ENCODE measurements at regions not wholly inside any gene's neighbourhood (a gene's known extent, or its start where the extent isn't known, plus 50 kb on each side); places are given as distances from the start of the nearest gene placed in this dataset.
"Not testable (repeated sequence)": the region's sequence is repeated elsewhere in the genome, so short reads cannot be mapped to it uniquely, and the experiment has no call there.

- peaks cover 0 to 2% of the 10 kb centered on the region in 2 donors for H3K9me3 Mint-ChIP-seq
- H3K27me3 Mint-ChIP-seq, result no peaks in the 10 kb centered on the region
- no peak for DNase-seq
- ATAC-seq (replicated peaks), result no peak
- peaks cover 0 to 3% of the 10 kb centered on the region in 2 donors for H3K36me3 Mint-ChIP-seq
- H3K4me3 Mint-ChIP-seq, result no peak overlapping the region
- H3K4me1 Mint-ChIP-seq, result no peaks in the 10 kb centered on the region
- no peak overlapping the region for H3K27ac Mint-ChIP-seq
Observed at GRCh38 chr4:42778349-42778748, 114.2 kb upstream of the GRXCR1 start.

- Mint-ChIP-seq H3K4me3 (no peak overlapping the region), H3K9me3 (no peaks in the 10 kb centered on the region), H3K36me3 (no peaks in the 10 kb centered on the region), H3K27me3 (peaks cover 8 to 16% of the 10 kb centered on the region in 2 donors), H3K27ac (no peak overlapping the region), H3K4me1 (no peaks in the 10 kb centered on the region)
- DNase-seq, result no peak
- no peak for ATAC-seq (replicated peaks)
Observed at GRCh38 chr4:42768125-42768748, 111.3 kb upstream of the ATP8A1 start.

DNA sequence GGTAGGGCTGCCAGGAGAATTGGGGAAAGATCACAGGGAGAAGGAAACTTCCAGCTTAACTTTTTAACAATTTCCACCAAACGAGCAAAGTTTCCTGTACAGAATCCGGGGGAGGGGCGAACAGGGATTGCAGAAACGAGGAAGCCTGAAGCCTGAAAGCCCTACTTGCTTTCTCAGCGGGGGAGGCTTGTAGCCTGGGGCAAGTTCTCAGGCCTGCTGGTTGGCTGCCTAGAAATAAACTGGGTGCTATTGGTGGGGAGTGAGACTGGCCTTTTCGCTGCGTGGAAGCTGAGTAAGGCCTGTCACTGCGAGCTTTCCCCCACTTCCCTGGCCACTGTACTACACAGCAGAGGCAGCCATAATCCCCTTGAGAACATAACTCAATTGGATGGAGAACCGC lies 110.8 kb upstream of the ATP8A1 start:
- no peak for DNase-seq
- H3K27me3 Mint-ChIP-seq, result peaks cover 8 to 16% of the 10 kb centered on the region in 2 donors
- no peak overlapping the region for H3K27ac Mint-ChIP-seq
- no peak overlapping the region for H3K4me3 Mint-ChIP-seq
- H3K4me1 Mint-ChIP-seq, result no peaks in the 10 kb centered on the region
- H3K9me3 Mint-ChIP-seq, result no peaks in the 10 kb centered on the region
- H3K36me3 Mint-ChIP-seq, result no peaks in the 10 kb centered on the region
- no peak for ATAC-seq (replicated peaks)

- ATAC-seq (replicated peaks), result no peak
- Mint-ChIP-seq H3K27me3 (peaks cover 4 to 9% of the 10 kb centered on the region in 2 donors), H3K27ac (no peak overlapping the region)
Observed at GRCh38 chr4:42761804-42762203, 104.9 kb upstream of the ATP8A1 start.

GRCh38 chr4:42754965-42755364 lies 98.1 kb upstream of the ATP8A1 start:
- H3K4me3 Mint-ChIP-seq; ATAC-seq (replicated peaks); H3K36me3 Mint-ChIP-seq; H3K9me3 Mint-ChIP-seq; H3K27ac Mint-ChIP-seq; H3K4me1 Mint-ChIP-seq; DNase-seq: not testable (repeated sequence)
- peaks cover 8 to 18% of the 10 kb centered on the region in 2 donors for H3K27me3 Mint-ChIP-seq

More at GRCh38 chr4:42761804-42762203, 104.9 kb upstream of the ATP8A1 start:
- Mint-ChIP-seq H3K9me3 (no peaks in the 10 kb centered on the region), H3K4me1 (no peaks in the 10 kb centered on the region), H3K4me3 (no peak overlapping the region), H3K36me3 (no peaks in the 10 kb centered on the region)
- no peak for DNase-seq

- ATAC-seq (replicated peaks) (no peak), DNase-seq (no peak)
- H3K4me1 Mint-ChIP-seq, result peaks cover 1 to 6% of the 10 kb centered on the region in 2 donors
- no peaks in the 10 kb centered on the region for H3K36me3 Mint-ChIP-seq
- no peak overlapping the region for H3K4me3 Mint-ChIP-seq
- H3K27me3 Mint-ChIP-seq, result peaks cover 4 to 14% of the 10 kb centered on the region in 2 donors
- no peak overlapping the region for H3K27ac Mint-ChIP-seq
- H3K9me3 Mint-ChIP-seq, result no peaks in the 10 kb centered on the region
Observed at GRCh38 chr4:42751587-42751986, 94.7 kb upstream of the ATP8A1 start.

DNA sequence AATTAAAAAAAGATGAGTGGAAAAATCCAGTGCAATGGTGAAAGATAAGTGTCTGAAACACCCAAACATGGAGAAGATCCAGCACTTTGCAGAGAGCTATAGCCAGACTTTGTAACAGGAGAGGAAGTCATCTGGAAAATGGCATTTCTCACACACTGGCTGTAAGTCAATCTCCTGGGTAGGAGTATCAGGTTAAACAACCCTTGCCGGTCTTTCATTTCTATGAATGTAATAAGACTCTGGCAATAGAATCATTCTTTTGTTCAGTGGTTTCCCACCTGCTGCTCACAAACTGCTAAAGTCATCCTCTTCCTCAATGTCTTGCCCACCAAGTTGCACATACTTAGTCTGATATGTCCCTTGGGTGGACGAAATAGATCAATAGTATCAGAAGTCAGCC lies 94.0 kb upstream of the ATP8A1 start:
- no peak overlapping the region for H3K4me3 Mint-ChIP-seq
- peaks cover 0 to 2% of the 10 kb centered on the region in 2 donors for H3K9me3 Mint-ChIP-seq
- H3K4me1 Mint-ChIP-seq, result peaks cover 1 to 6% of the 10 kb centered on the region in 2 donors
- no peaks in the 10 kb centered on the region for H3K36me3 Mint-ChIP-seq
- H3K27ac Mint-ChIP-seq, result no peak overlapping the region
- ATAC-seq (replicated peaks), result no peak
- DNase-seq, result no peak
- peaks cover 0 to 12% of the 10 kb centered on the region in 2 donors for H3K27me3 Mint-ChIP-seq

GRCh38 chr4:42750091-42750490 lies 93.2 kb upstream of the ATP8A1 start:
- Mint-ChIP-seq H3K36me3 (no peaks in the 10 kb centered on the region), H3K9me3 (peaks cover 5% of the 10 kb centered on the region in 2 donors), H3K27me3 (peaks cover 0 to 4% of the 10 kb centered on the region in 2 donors), H3K27ac (no peak overlapping the region), H3K4me1 (peaks cover 1 to 6% of the 10 kb centered on the region in 2 donors), H3K4me3 (no peak overlapping the region)
- ATAC-seq (replicated peaks) (peak; percentile 76 to 87), DNase-seq (no peak)

DNA sequence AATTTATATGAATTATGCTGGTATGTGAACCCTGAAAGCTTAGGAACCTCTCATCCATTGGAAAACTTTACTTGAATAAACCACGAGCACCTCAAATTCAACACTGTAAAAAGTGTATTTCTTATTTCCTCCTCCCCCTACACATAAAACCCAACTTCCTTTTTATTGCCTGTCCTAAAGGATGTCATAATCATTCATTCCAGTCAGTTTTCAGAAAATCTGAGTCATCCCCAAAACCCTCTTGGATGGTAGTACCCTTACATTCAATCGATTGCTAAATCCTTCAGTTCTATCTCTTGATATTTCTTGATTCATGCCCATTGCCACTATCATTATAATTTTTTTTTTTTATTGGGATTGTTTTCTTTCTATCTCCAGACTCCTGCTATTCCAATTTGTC lies 91.1 kb upstream of the ATP8A1 start:
- Mint-ChIP-seq H3K36me3 (no peaks in the 10 kb centered on the region), H3K4me3 (no peak overlapping the region), H3K9me3 (peaks cover 5 to 8% of the 10 kb centered on the region in 2 donors), H3K27me3 (no peaks in the 10 kb centered on the region), H3K27ac (no peak overlapping the region), H3K4me1 (peaks cover 1 to 6% of the 10 kb centered on the region in 2 donors)
- DNase-seq, result no peak
- ATAC-seq (replicated peaks), result no peak

DNA sequence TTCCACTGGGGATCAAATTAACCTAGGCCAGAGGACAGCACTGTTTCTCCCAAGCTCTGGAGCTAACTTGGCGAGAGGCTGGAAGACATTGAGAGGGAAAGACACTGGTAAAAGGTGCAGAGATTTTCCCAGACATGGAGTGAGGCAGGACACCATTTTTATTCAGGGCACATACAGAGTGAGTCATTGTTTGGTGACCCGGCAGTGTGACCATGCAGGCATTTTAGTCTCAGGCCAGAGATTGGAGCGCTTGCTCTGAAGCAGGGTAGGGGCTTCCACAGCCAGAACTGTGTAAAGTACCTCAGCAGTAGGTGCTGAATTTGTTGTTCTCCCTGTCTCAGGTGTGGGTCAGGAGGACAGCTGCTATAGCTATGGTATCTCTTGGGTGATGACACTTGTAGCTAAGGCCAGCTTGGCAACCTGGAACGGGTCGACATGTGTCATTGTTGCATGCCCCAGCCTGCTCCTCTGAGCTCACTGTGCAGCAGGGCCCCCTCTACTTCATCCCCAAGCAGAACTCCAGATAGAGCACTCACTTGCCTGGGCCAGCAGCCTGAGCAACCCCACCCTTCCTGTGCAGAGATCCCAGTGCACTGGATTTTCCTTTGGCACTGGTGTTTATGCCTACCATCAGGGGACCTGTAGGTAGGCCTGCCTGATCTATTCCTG lies 79.8 kb upstream of the ATP8A1 start:
- H3K27me3 Mint-ChIP-seq, result peaks cover 0 to 3% of the 10 kb centered on the region in 2 donors
- no peak for DNase-seq
- ATAC-seq (replicated peaks), result no peak
- no peak overlapping the region for H3K27ac Mint-ChIP-seq
- H3K4me1 Mint-ChIP-seq, result peaks cover 0 to 4% of the 10 kb centered on the region in 2 donors
- H3K9me3 Mint-ChIP-seq, result peaks cover 9 to 20% of the 10 kb centered on the region in 2 donors
- peaks cover 2 to 7% of the 10 kb centered on the region in 2 donors for H3K36me3 Mint-ChIP-seq
- no peak overlapping the region for H3K4me3 Mint-ChIP-seq

GRCh38 chr4:42733380-42733779 lies 76.5 kb upstream of the ATP8A1 start:
- peaks cover 0 to 1% of the 10 kb centered on the region in 2 donors for H3K36me3 Mint-ChIP-seq
- no peak overlapping the region for H3K27ac Mint-ChIP-seq
- peaks cover 0 to 4% of the 10 kb centered on the region in 2 donors for H3K4me1 Mint-ChIP-seq
- no peak for ATAC-seq (replicated peaks)
- H3K27me3 Mint-ChIP-seq, result peaks cover 0 to 3% of the 10 kb centered on the region in 2 donors
- H3K4me3 Mint-ChIP-seq, result no peak overlapping the region
- peaks cover under 1 to 7% of the 10 kb centered on the region in 2 donors for H3K9me3 Mint-ChIP-seq
- no peak for DNase-seq

DNA sequence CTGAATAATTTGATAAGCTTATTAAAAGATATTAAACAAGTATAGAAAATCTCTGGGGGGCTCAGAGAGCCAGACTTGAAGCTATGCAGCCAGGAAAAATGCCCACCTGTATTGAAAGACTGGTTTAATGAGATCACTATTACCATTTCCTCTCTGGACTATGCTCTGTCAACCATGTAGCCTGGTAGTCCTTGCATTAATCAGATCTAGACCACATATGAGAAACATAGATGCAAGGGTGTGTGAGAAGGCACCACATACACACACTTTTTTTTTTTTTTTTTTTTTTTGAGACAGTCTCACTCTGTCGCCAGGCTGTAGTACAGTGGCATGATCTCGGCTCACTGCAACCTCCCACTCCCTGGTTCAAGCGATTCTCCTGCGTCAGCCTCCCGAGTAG lies 75.9 kb upstream of the ATP8A1 start:
- peak; percentile 58 to 69 for ATAC-seq (replicated peaks)
- no peak overlapping the region for H3K27ac Mint-ChIP-seq
- no peak overlapping the region for H3K4me3 Mint-ChIP-seq
- peaks cover 0 to 4% of the 10 kb centered on the region in 2 donors for H3K4me1 Mint-ChIP-seq
- H3K9me3 Mint-ChIP-seq, result peaks cover 0 to 7% of the 10 kb centered on the region in 2 donors
- H3K27me3 Mint-ChIP-seq, result peaks cover 0 to 3% of the 10 kb centered on the region in 2 donors
- DNase-seq, result no peak
- H3K36me3 Mint-ChIP-seq, result peaks cover 0 to 1% of the 10 kb centered on the region in 2 donors

DNA sequence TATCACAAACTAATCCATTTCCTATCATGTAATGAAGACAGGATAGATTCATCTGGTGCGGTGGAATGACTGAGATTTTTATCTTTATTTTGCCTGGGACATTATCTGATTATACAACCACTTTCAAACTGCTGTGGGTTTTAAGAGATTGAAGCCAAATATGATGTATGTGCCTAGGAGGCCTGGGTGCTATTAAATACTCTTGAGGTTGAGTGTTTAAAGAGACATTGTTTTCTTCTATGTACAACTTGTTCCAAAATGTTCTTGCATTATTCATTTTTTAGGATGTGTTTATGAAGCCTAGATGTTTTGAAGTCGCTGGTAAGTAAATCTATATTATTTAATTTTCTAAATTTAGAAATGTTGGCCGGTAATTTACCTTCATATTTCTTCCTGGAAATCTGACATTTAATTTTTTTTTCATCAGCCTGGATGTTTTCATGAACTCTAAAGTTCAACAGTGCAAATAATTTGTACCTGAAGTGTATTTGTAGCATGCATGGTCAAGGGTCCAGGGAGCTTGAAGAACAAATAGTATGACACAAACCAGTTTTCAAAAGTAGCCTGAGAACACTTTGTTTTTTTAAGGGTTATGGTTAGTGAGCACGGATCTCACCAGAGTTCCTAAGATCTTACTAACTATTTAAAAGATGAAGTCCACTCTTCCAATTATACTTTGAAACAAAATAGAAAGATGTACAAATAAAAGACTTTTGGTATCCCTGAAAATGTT lies 72.8 kb upstream of the ATP8A1 start:
- H3K36me3 Mint-ChIP-seq, result peaks cover 0 to 1% of the 10 kb centered on the region in 2 donors
- H3K27me3 Mint-ChIP-seq, result no peaks in the 10 kb centered on the region
- DNase-seq, result no peak
- peaks cover 0 to 4% of the 10 kb centered on the region in 2 donors for H3K4me1 Mint-ChIP-seq
- H3K9me3 Mint-ChIP-seq, result peaks cover 0 to 7% of the 10 kb centered on the region in 2 donors
- H3K4me3 Mint-ChIP-seq, result no peak overlapping the region
- no peak overlapping the region for H3K27ac Mint-ChIP-seq
- no peak for ATAC-seq (replicated peaks)

DNA sequence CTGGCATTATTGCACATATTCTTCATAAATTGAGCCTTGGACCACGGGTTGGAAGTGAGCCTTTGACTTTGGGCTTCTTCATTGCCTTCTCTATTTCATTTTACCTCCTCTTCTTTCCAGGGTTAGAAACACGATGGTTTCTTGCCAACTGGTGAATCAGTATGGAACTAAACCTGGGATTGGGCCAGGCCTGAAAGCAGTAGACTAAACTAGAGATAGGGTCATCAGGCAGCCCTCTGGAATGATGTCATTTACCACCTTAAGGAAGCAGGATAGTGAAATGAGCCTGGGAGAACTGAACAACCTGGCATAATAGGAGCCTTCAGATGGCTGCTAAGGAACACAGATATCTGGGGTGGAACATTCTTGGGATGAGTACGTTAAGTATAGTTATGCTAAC lies 67.5 kb upstream of the ATP8A1 start:
- H3K27ac Mint-ChIP-seq, result no peak overlapping the region
- ATAC-seq (replicated peaks), result no peak
- peaks cover 4 to 7% of the 10 kb centered on the region in 2 donors for H3K9me3 Mint-ChIP-seq
- H3K27me3 Mint-ChIP-seq, result no peaks in the 10 kb centered on the region
- no peak overlapping the region for H3K4me3 Mint-ChIP-seq
- DNase-seq, result no peak
- H3K36me3 Mint-ChIP-seq, result peaks cover 0 to 1% of the 10 kb centered on the region in 2 donors
- no peaks in the 10 kb centered on the region for H3K4me1 Mint-ChIP-seq

Data from stimulated activated naive B cell treated with anti-CD40 and anti-IgM and Interleukin-4, amounts not matched to agents 10 μg/mL and 1 μg/mL and 100 μg/mL, for 72 hours (primary cell).